GM19372 (cell line): ENCODE measurements at regions not wholly inside any gene's neighbourhood (a gene's known extent, or its start where the extent isn't known, plus 50 kb on each side); places are given as distances from the start of the nearest gene placed in this dataset.
"Not testable (repeated sequence)": the region's sequence is repeated elsewhere in the genome, so short reads cannot be mapped to it uniquely, and the experiment has no call there.

Source experiments
- ATAC-seq: cut with Tn5 transposase; IDR thresholded peaks from one replicate; pipeline ENCODE4 v1.9.1; 2021; ENCODE audit warnings: mild to moderate bottlenecking, low read depth, moderate library complexity; ENCODE audit not compliant: unreplicated experiment

DNA sequence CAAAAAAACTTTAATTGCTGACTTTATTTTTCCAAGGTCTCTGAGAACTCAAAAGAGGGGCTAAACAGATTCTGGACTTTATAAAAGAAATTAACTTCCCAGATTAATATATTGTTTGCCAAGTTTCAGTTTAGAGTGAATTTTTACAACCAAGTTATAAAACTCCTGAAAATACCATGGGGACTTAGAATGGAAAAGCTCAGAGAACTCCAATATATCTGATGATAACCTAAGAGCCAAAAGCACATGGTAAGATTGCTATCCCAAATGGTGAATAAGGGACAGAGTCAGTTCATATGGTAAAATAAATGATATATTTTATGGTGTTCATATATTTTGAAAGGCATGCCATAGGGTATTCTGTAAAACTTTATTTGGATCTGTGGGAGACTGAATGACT lies 470.9 kb downstream of the TTLL7 start:
- no peak for ATAC-seq

DNA sequence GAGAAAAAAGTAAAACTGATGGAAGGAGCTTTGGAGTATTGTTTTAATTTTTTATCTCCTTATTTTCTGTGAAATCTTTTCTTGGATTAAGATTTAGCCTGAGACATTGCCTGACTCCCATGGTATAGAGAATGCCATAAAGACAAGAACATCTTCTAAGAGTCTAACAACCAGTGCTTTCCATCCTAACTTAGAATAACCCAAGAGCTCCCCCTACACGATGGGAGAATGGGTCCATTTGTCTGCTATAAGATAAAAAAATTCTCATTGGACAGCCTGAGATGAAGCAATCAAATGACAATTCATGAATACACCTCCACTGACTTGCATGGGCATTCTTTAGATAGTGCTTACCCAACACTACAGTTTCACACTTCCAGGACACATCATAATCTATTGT lies 478.1 kb downstream of the TTLL7 start:
- no peak for ATAC-seq

GRCh38 chr1:83516369-83516768 lies 482.6 kb downstream of the TTLL7 start:
- no peak for ATAC-seq

GRCh38 chr1:83515578-83516154 lies 483.3 kb downstream of the TTLL7 start:
- no peak for ATAC-seq

DNA sequence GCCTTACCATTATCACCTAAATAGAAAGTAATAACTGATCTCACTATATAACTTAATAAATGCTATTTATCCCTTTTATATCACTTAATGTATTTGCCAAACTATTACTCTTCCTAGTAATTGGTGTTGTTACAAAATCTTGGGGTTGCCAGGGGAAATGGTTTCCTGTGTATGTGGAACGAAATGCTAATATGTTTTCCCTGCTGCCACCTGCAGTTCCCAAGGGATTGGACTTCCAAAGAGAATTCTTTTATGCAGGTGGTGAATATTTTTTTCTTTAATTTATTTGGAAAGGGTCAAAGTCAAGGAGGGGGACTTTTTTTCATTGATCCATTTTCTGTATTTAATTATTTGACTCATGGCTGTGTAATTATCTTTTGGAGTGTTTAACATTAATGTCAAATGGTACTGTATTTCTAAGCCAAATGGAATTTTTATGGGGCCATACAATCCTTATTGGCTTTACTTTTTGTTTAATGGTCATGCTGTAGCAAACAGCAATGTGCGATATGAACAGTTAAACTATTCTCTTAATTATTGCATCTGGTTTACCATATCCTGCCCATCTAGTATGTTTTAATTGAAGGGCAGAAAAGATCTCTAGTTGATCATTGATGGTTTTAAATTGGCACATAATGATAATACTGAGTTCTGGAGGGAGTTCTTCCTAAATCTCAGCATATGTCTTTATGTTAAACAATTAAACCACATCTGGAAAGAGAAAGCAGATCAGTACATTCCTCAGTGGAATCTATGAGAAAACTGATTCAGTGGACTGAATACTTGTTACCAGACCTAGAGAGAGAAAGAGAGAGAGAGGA lies 486.3 kb downstream of the TTLL7 start:
- ATAC-seq: no peak

DNA sequence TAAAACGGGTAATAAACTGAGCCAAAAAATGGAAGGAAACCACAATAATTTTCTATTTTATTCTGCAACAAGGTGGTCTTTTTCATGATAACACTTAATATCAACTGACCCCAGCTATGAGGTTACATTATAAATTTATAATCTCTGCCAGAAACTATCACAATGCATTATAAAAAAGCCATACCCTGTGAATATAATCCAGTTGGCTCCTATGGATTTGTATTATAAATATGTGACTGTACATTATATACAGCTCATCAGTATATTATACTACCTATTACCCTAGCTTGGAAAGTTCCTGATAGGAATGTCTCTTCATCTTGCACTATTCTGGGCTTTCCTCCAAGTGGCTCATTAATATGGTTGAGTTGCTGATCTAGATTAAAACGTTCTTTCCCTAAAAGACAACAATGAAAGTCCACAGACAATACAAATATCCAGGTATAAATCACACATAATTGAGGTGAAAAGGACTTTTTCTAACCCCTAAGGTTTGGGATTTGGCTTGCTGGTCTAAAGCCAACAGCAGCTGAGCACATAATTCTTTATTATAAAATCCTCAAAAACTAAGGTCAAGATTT lies 487.7 kb downstream of the TTLL7 start:
- ATAC-seq: no peak

GRCh38 chr1:83509301-83509781 lies 489.6 kb downstream of the TTLL7 start:
- no peak for ATAC-seq

- ATAC-seq: peak; percentile 98
Measured at GRCh38 chr1:83508485-83509151, 490.3 kb downstream of the TTLL7 start.

DNA sequence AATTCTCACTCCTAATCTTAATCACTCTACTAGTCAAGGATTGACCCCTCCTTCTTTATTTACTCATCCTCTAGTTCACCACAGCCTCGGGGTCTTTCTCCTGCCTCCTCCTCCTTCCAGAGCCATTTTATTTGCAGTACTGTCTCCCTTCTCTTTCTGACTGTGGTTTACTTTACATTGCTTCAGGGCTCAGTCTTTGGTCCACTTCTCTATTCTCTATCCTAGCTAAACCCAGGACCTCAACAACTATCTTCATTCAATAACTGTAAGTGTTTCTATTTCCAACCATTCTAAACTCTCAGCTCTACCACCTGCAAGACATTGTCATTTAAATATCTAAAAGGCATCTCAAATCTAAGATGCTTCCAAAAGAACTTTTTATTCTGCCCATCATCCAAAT lies 493.8 kb downstream of the TTLL7 start:
- no peak for ATAC-seq

DNA sequence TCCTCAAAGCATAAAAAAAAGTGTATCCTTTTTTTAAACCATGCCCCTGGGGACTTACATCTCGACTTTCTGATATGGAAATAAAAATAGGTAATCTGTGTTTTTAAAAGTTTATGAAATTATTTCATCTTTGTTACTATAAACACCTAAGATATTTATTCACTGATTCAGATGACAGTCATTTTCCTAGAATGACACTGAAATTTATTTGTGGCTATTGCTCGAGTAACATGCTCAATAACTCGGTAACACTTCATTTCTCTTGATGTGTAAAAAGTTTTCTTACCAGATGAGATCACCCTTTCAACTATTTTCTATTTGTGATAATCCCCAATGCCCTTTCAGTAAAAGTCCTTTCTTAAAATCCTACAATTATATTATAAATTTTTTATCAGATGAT lies 495.8 kb downstream of the TTLL7 start:
- ATAC-seq: no peak

DNA sequence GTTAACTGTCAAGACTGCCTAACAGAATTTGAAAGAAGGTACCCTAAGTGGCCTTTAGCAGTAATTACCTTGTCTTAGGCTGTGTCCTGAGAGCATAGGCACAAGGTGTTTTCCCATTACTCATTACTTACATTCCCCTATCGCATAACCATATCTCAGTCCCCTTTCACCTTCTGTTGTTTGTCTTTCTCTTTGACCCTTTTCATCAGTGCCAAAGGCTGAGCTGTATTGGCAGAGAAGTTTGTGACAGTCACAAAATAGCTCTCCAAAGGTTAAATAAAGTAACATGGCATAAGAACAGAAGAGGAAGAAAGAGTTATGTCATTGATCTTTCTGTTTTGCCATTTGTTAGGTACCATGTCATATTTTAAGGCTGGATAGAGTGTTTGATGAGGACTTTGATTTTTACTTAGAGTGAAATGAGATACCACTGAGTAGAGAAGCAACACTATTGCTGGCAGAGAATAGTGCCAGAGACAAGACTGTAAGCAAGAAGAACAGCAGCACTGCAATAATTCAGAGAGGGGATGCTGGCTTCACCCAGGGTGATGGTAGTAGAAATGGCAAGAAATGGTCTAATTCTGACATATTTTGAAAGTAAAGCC lies 497.8 kb downstream of the TTLL7 start:
- peak; percentile 76 for ATAC-seq

DNA sequence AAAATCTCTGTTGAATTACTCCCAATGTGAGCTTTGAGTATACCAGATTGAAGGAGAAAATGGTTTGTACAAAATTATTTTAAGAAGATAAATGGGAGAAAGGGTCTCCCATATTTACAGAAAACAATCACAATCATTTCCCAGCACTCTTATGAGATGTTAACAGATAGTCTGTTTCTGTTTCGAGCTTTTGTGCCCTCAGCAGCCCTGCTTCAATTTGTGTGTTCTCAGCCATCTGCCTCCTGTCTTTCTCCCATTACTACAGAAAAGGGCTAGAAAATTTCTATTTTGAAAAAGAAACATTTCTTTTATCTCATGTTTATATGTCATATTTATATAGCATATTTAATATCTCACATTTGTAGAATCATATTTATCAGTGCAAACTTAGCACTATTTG lies 498.4 kb downstream of the TTLL7 start:
- ATAC-seq: no peak

DNA sequence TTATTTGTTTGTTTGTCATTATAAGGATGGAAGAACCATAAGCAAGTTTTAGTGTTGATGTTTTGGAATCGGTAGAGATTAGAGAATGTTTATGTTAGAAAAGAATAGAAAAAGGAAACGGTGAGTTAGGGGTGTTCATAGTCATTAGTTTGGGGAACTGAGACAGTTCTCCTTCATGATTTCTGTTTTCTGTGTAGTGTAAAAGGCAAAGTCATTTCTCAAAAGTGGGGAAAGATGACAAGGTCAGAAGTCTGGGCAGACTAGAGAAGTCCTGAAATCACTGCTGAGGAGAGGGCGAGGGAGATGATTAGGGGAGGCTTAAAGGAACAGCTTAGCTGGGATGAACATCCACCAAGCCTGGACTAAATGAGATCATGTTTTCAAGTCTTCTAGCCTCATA lies 498.9 kb downstream of the TTLL7 start:
- peak; percentile 50 for ATAC-seq

- no peak for ATAC-seq
Measured at GRCh38 chr1:83497563-83497962, 501.4 kb downstream of the TTLL7 start.

- no peak for ATAC-seq
Measured at GRCh38 chr1:83495560-83495959, 503.4 kb downstream of the TTLL7 start.

DNA sequence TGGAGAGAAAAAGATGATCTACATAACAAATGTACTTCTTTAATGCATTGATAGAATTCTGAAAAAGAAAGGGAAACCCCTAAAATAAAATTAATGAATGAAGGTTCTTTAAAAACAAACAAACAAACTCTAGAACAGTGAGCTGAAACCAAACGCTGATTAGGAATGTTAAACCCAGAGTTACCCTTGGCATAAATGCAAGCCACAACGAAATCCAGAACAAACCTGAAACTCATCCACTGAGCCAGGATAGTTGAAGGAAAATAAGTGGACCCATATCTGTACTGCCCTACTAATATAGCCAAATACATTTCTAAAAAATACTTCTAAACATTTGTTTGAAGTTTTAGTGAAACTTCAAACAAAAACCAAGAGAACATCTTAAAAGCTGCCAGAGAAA lies 505.3 kb downstream of the TTLL7 start:
- no peak for ATAC-seq

DNA sequence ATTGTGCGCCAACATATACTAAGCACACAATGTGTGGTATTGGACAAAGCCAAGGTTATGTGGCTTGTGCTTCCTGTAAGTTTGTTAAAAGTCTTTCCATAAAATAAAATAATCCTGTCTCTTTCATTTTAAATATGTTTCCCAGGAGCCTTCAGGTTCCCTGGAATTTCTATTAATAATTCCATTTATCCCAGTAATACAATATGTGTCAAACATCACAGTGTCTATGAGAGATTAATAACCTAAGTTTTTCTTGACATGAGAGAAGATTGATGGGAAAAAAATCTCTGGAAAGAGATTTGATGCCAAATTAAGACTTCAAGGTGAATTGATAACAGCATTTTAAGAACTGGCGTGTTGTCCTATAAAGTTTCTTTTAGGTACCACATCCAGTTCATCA lies 507.0 kb downstream of the TTLL7 start:
- no peak for ATAC-seq

DNA sequence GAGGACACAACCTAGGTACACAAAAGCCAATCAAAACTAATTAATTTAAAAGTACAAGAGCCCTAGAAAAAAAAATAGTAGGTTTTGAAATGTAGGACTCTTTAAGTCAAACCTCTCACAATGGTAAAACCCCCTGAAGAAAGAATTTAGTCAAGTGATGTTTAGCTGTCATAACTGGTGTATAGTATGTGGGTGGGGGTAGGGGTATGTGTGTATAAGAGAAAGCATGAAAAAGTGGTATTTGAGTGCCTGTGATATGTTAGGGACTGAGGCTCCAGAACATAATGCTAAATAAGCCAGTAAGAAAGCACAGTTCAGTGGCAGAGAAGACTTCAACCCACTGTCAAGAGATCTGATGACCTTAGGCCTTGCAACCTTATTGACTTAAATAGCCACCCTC lies 507.9 kb downstream of the TTLL7 start:
- ATAC-seq: no peak

DNA sequence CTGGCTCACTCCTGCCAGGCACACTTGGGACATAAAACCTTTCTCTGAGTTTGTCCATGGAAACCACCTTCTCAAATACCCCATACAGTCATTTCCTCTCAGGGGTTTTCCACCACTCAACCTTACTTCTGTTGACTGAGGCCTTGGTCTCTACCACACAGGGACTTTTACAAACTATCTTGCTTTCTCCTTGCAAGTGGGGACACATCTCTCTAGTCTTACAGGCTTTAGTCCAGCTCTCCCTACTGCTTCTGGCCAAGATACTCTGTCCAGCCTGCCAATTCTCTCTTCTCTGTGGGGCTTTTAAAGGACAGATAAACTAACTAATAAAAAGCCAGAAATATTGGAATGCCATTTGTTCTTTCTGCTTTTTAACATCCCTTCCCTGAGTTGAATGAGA lies 510.8 kb downstream of the TTLL7 start:
- ATAC-seq: peak; percentile 84

GRCh38 chr1:83487460-83487859 lies 511.5 kb downstream of the TTLL7 start:
- not testable (repeated sequence) for ATAC-seq
